Lower leg skin (tissue), 4 donors: ENCODE measurements at regions not wholly inside any gene's neighbourhood (a gene's known extent, or its start where the extent isn't known, plus 50 kb on each side); places are given as distances from the start of the nearest gene placed in this dataset.

Experiments
- DNase-seq, 2 donors: peaks; one replicate each; pipeline ENCODE4 v3.0.0-alpha.2; 2019; ENCODE audit warnings: low spot score in 2 of 2
- H3K4me3 ChIP-seq: fragments of 200-600 bp; sonication (generic); 2 replicates; pipeline ENCODE4 v1.5.1; 2017; ENCODE audit warnings: mild to moderate bottlenecking, low read depth; ENCODE audit not compliant: poor library complexity, severe bottlenecking
- POLR2A ChIP-seq, 2 donors: fragments of 450-650 bp; IDR thresholded peaks; one replicate each; pipeline ENCODE4 v1.6.1; 2016 to 2017; ENCODE audit warnings: antibody characterized with exemption in 2 of 2, mild to moderate bottlenecking in 1 of 2, moderate library complexity in 1 of 2
- WGBS, 2 donors: methylation state at CpG; one replicate each; pipeline ENCODE4 v1.1.5; 2018; 5-methylcytosine and 5-hydroxymethylcytosine counted together
- intact Hi-C: fragments of 100-400 bp; cut with DNase I; formaldehyde crosslinking; loops from one replicate; pipeline ENCODE4 v1.15.0; 2023; ENCODE audit warnings: low total_unique reads
- TF ChIP-seq, protein P1 (sequence below), 3 donors: fragments of 450-650 bp; IDR thresholded peaks; one replicate each; pipeline ENCODE4 v1.5.1; 2016; ENCODE audit warnings: antibody characterized with exemption in 3 of 3, mild to moderate bottlenecking in 3 of 3, moderate library complexity in 2 of 3

DNA sequence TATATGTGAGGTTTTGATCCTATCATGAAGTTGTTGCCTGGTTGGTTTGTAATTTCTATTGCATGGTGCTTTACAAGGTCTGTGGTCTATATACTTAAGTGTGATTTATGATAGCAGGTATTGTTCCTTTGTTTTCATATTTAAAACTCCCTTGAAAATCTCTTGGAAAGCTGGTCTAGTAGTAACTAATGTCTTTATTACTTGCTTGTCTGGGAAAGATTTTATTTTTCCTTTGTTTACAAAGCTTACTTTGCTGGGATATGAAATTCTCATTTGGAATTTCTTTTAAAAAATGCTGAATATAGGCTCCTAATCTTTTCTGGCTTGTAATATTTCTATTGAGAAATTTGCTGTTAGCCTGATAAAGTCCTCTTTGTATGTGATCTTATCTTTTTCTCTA, 862.9 kb upstream of the NXPH2 start:
- TF ChIP-seq, protein P1, sequence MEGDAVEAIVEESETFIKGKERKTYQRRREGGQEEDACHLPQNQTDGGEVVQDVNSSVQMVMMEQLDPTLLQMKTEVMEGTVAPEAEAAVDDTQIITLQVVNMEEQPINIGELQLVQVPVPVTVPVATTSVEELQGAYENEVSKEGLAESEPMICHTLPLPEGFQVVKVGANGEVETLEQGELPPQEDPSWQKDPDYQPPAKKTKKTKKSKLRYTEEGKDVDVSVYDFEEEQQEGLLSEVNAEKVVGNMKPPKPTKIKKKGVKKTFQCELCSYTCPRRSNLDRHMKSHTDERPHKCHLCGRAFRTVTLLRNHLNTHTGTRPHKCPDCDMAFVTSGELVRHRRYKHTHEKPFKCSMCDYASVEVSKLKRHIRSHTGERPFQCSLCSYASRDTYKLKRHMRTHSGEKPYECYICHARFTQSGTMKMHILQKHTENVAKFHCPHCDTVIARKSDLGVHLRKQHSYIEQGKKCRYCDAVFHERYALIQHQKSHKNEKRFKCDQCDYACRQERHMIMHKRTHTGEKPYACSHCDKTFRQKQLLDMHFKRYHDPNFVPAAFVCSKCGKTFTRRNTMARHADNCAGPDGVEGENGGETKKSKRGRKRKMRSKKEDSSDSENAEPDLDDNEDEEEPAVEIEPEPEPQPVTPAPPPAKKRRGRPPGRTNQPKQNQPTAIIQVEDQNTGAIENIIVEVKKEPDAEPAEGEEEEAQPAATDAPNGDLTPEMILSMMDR (IDR thresholded peaks at IDR 0.05): no peak
- TF ChIP-seq POLR2A (IDR thresholded peaks at IDR 0.05): no peak
- intact Hi-C loops: no loop called here
- no peak overlapping the region for H3K4me3 ChIP-seq
- no peak for DNase-seq

DNA sequence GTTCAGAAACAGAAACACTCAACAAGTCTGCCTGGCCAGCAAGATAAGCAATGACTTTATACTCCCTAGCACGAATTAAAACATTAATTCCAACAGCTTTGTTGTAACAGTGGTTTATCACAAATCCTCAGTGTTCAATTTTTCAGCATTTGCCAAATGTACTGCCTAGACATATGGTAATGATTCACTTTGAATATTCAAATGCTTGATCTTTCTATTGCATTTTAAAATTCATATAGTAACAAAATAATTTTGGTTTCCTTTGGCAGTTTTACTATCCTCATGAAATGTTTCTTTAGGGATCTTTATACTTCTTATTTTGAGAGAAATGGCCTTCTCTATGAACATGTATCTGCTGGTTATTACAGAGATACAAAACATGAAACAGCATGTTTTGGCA, 851.8 kb upstream of the NXPH2 start:
- TF ChIP-seq, protein P1 (IDR thresholded peaks at IDR 0.05): no peak
- TF ChIP-seq POLR2A (IDR thresholded peaks at IDR 0.05): no peak
- H3K4me3 ChIP-seq: no peak overlapping the region
- no peak for DNase-seq
- 7 to 25% methylated on average over 1 of the region's 1 CpG for WGBS, 2 donors
- intact Hi-C loops: no loop called here

DNA sequence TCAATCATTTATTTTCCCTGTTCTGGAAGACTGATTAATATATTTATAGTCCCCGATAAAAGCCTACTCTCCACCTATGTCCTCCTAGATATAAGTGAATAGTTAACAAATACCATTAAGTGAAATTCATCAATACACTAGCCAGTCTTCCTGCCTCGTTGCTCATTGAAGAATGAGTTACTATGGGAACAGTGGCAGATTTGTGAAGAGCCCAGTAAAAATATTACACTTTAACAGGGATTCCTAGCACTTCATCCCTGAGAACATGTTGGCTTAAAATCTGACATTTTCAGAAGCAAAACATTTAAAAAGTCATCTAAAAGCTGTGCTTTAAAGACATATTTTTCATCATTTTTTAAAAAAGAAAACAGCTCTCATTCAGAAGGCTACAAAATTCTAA, 848.7 kb upstream of the NXPH2 start:
- intact Hi-C loops: no loop called here
- DNase-seq: no peak
- no peak overlapping the region for H3K4me3 ChIP-seq
- WGBS, 2 donors: 65 to 76% methylated on average over 2 of the region's 2 CpGs
- TF ChIP-seq, protein P1 (IDR thresholded peaks at IDR 0.05): no peak
- TF ChIP-seq POLR2A (IDR thresholded peaks at IDR 0.05): no peak

DNA sequence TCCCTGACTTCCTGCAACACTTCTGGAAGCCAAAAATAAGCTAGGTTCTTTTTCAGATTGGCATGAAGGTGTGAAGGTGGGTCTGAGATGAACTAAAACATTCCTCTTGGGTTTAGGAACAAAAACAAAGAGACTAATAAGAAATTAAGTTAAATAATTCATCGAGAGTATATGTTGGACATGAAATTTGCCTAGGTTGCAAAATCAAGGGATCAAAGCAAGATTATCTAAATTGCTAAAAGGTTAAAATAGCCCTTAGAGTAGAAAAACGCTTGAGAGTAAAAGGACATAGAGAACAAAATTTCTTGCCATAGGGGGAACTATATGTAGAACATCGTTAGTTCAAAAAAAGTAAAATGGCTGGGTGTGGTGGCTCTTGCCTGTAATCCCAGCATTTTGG, 845.9 kb upstream of the NXPH2 start:
- H3K4me3 ChIP-seq: no peak overlapping the region
- intact Hi-C loops: no loop called here
- 87 to 93% methylated on average over 3 of the region's 3 CpGs for WGBS, 2 donors
- DNase-seq: no peak
- TF ChIP-seq, protein P1 (IDR thresholded peaks at IDR 0.05): no peak
- no peak for TF ChIP-seq POLR2A (IDR thresholded peaks at IDR 0.05)

DNA sequence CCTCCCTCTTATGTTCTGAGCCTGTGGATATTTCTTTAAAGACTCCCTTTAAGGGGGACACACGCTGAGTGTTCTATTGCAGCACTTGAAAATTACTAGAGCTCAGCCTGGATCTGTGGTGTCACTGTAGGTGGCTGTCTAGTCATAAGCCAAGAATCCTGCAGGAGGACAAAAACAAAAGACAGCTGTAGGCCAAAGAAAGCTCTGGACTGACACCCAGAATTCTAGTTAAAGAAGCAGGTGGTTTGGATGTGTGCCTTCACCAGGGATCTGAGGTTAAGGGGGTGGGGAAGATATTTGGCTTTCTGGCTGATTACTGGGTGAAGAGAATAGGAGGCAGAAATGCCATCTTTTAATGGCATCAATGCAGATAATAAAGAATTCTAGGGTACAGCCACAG, 842.5 kb upstream of the NXPH2 start:
- H3K4me3 ChIP-seq: no peak overlapping the region
- TF ChIP-seq, protein P1 (IDR thresholded peaks at IDR 0.05): no peak
- no peak for TF ChIP-seq POLR2A (IDR thresholded peaks at IDR 0.05)
- intact Hi-C loops: no loop called here
- DNase-seq: no peak
- WGBS, 2 donors: 71 to 76% methylated on average over 1 of the region's 1 CpG

DNA sequence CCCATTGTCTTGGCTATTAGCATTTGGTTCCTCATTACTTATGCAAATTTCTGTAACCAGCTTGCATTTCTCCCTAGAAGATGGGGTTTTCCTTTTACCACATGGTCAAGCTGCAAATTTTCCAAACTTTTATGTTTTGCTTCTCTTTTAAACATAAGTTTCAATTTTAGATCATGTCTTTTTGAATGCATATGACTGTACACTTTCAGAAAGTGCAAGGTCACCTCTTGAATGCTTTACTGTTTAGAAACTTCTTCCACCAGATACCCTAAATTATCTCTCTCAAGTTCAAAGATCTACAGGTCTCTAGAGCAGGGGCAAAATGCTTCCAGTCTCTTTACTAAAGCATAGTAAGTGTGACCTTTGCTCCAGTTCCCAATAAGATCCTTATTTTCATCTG, 837.6 kb upstream of the NXPH2 start:
- intact Hi-C loops: no loop called here
- TF ChIP-seq POLR2A (IDR thresholded peaks at IDR 0.05): no peak
- TF ChIP-seq, protein P1 (IDR thresholded peaks at IDR 0.05): no peak
- no peak for DNase-seq

More for the DNA sequence above, 837.6 kb upstream of the NXPH2 start:
- no peak overlapping the region for H3K4me3 ChIP-seq
